GM23248 (cell line): ENCODE measurements at regions not wholly inside any gene's neighbourhood (a gene's known extent, or its start where the extent isn't known, plus 50 kb on each side); places are given as distances from the start of the nearest gene placed in this dataset.

Source experiments
- DNase-seq: peaks from one replicate; pipeline ENCODE4 v3.0.0-alpha.2; 2015
- H2AFZ ChIP-seq: fragments of 200-600 bp; sonication (generic); 2 replicates; pipeline ENCODE4 v1.6.1; 2016; ENCODE audit warnings: antibody characterized with exemption
- H3F3A ChIP-seq: fragments of 200-600 bp; sonication (generic); 2 replicates; pipeline ENCODE4 v1.6.1; 2016; ENCODE audit warnings: mild to moderate bottlenecking, antibody characterized with exemption, mixed run types; ENCODE audit not compliant: insufficient read depth
- H3K27ac ChIP-seq: fragments of 200-600 bp; sonication (generic); 2 replicates; pipeline ENCODE4 v1.5.1; 2016; ENCODE audit warnings: mild to moderate bottlenecking
- H3K27me3 ChIP-seq: fragments of 200-600 bp; sonication (generic); replicated peaks from 2 replicates; pipeline ENCODE4 v1.6.1; 2016; ENCODE audit warnings: mild to moderate bottlenecking; ENCODE audit not compliant: insufficient read depth
- H3K36me3 ChIP-seq: fragments of 200-600 bp; sonication (generic); 2 replicates; pipeline ENCODE4 v1.6.1; 2016; ENCODE audit warnings: low read depth, mild to moderate bottlenecking
- H3K4me1 ChIP-seq: fragments of 200-600 bp; sonication (generic); 2 replicates; pipeline ENCODE4 v1.6.1; 2016; ENCODE audit warnings: mild to moderate bottlenecking; ENCODE audit not compliant: insufficient read depth
- H3K4me2 ChIP-seq: fragments of 200-600 bp; sonication (generic); one replicate; pipeline ENCODE4 v1.6.1; 2016; ENCODE audit warnings: mild to moderate bottlenecking; ENCODE audit not compliant: unreplicated experiment
- H3K4me3 ChIP-seq: fragments of 200-600 bp; sonication (generic); 2 replicates; pipeline ENCODE4 v1.5.1; 2016; ENCODE audit warnings: mild to moderate bottlenecking
- H3K79me2 ChIP-seq: fragments of 200-600 bp; sonication (generic); 2 replicates; pipeline ENCODE4 v1.6.1; 2016; ENCODE audit warnings: mild to moderate bottlenecking; ENCODE audit not compliant: insufficient read depth
- H3K9ac ChIP-seq: fragments of 200-600 bp; sonication (generic); 2 replicates; pipeline ENCODE4 v1.6.1; 2016; ENCODE audit warnings: mild to moderate bottlenecking
- H3K9me2 ChIP-seq: fragments of 200-600 bp; sonication (generic); 2 replicates; pipeline ENCODE4 v1.6.1; 2016; ENCODE audit warnings: mixed run types, mild to moderate bottlenecking, moderate library complexity; ENCODE audit not compliant: insufficient read depth
- H3K9me3 ChIP-seq: fragments of 200-600 bp; sonication (generic); one replicate; pipeline ENCODE4 v1.6.1; 2017; ENCODE audit warnings: low read depth
- H4K20me1 ChIP-seq: fragments of 200-600 bp; sonication (generic); 2 replicates; pipeline ENCODE4 v1.6.0; 2016; ENCODE audit not compliant: insufficient read depth
- EZH2 ChIP-seq: fragments of 200-600 bp; sonication (generic); IDR thresholded peaks from 2 replicates; pipeline ENCODE4 v1.6.1; 2018; ENCODE audit warnings: antibody characterized with exemption, mild to moderate bottlenecking; ENCODE audit not compliant: insufficient read depth, poor library complexity, severe bottlenecking
- EZH2phosphoT487 ChIP-seq: fragments of 200-600 bp; sonication (generic); IDR thresholded peaks from 2 replicates; pipeline ENCODE4 v1.6.1; 2018; ENCODE audit warnings: antibody characterized with exemption, moderate library complexity, mild to moderate bottlenecking, low read depth; ENCODE audit not compliant: insufficient read depth
- WGBS, 2 experiments: methylation state at CpG; one replicate each; pipeline ENCODE4 v1.1.6; 2015 to 2017; ENCODE audit warnings: low lambda C conversion rate in 2 of 2, low coverage in 1 of 2; ENCODE audit errors: missing lambda C conversion rate in 2 of 2; 5-methylcytosine and 5-hydroxymethylcytosine counted together
- in situ Hi-C: fragments of 300-500 bp; cut with MboI; formaldehyde crosslinking; loops from 2 replicates; pipeline ENCODE4 v1.15.0; 2020

GRCh38 chr12:42794806-42795205 is 205.3 kb upstream of the PRICKLE1 start:
- Histone ChIP-seq H3K9me2 (no peaks in the 10 kb centered on the region), H3K9me3 (no peaks in the 10 kb centered on the region), H3K27me3 (no peaks in the 10 kb centered on the region), H3K79me2 (no peaks in the 10 kb centered on the region), H3K4me1 (peaks cover 44% of the 10 kb centered on the region), H3K27ac (no peak overlapping the region), H3K4me3 (no peak overlapping the region), H3K4me2 (peak overlapping the region; percentile 36), H4K20me1 (no peaks in the 10 kb centered on the region), H2AFZ (peak overlapping the region; percentile 68), H3K9ac (no peak overlapping the region), H3K36me3 (no peaks in the 10 kb centered on the region), H3F3A (peaks cover 31% of the 10 kb centered on the region)
- TF ChIP-seq EZH2phosphoT487 = no peak
- no peak for TF ChIP-seq EZH2
- in situ Hi-C loops = no loop called here
- WGBS, 2 experiments = 68% methylated on average over 2 of the region's 2 CpGs
- peak; percentile 75 for DNase-seq

- Histone ChIP-seq H4K20me1 (no peaks in the 10 kb centered on the region), H3K27ac (no peak overlapping the region), H3K4me3 (no peak overlapping the region), H3K4me2 (no peak overlapping the region), H3K9me3 (no peaks in the 10 kb centered on the region), H2AFZ (no peak overlapping the region), H3K9me2 (no peaks in the 10 kb centered on the region), H3K36me3 (no peaks in the 10 kb centered on the region), H3K27me3 (no peaks in the 10 kb centered on the region), H3K79me2 (no peaks in the 10 kb centered on the region), H3F3A (peaks cover 18% of the 10 kb centered on the region), H3K9ac (no peak overlapping the region), H3K4me1 (peaks cover 30% of the 10 kb centered on the region)
- in situ Hi-C loops = no loop called here
- WGBS, 2 experiments = 92 to 96% methylated on average over 1 of the region's 1 CpG
- DNase-seq = no peak
- no peak for TF ChIP-seq EZH2phosphoT487
- no peak for TF ChIP-seq EZH2
Observed at GRCh38 chr12:42793166-42793565, 203.6 kb upstream of the PRICKLE1 start.

GRCh38 chr12:42792265-42792664 is 202.7 kb upstream of the PRICKLE1 start:
- in situ Hi-C loops = no loop called here
- Histone ChIP-seq H3K9ac (no peak overlapping the region), H3K27me3 (no peaks in the 10 kb centered on the region), H3K9me2 (no peaks in the 10 kb centered on the region), H3K36me3 (no peaks in the 10 kb centered on the region), H3K27ac (no peak overlapping the region), H3K4me3 (no peak overlapping the region), H3K79me2 (no peaks in the 10 kb centered on the region), H3K9me3 (no peaks in the 10 kb centered on the region), H3K4me2 (no peak overlapping the region), H3F3A (peaks cover 21% of the 10 kb centered on the region), H3K4me1 (peaks cover 32% of the 10 kb centered on the region), H4K20me1 (no peaks in the 10 kb centered on the region), H2AFZ (no peak overlapping the region)
- no peak for TF ChIP-seq EZH2
- no peak for TF ChIP-seq EZH2phosphoT487
- no peak for DNase-seq

- H3K4me2 ChIP-seq = no peak overlapping the region
- DNase-seq = no peak
- no peaks in the 10 kb centered on the region for H3K79me2 ChIP-seq
- 99 to 100% methylated on average over 3 of the region's 3 CpGs for WGBS, 2 experiments
- H3F3A ChIP-seq = peaks cover 29% of the 10 kb centered on the region
- H3K9me2 ChIP-seq = no peaks in the 10 kb centered on the region
- no peaks in the 10 kb centered on the region for H3K36me3 ChIP-seq
- no peak overlapping the region for H3K27ac ChIP-seq
- in situ Hi-C loops = no loop called here
- peaks cover 41% of the 10 kb centered on the region for H3K4me1 ChIP-seq
- H3K9ac ChIP-seq = no peak overlapping the region
- H2AFZ ChIP-seq = no peak overlapping the region
- H3K4me3 ChIP-seq = no peak overlapping the region
- no peaks in the 10 kb centered on the region for H3K27me3 ChIP-seq
- no peak for TF ChIP-seq EZH2
- no peak for TF ChIP-seq EZH2phosphoT487
- no peaks in the 10 kb centered on the region for H3K9me3 ChIP-seq
- H4K20me1 ChIP-seq = no peaks in the 10 kb centered on the region
Observed at GRCh38 chr12:42791399-42791798, 201.9 kb upstream of the PRICKLE1 start.

GRCh38 chr12:42790761-42791151 is 201.2 kb upstream of the PRICKLE1 start:
- peak; percentile 53 for DNase-seq
- in situ Hi-C loops = no loop called here
- Histone ChIP-seq H3K79me2 (no peaks in the 10 kb centered on the region), H3K4me2 (peak overlapping the region; percentile 53), H3K4me1 (peaks cover 45% of the 10 kb centered on the region), H3K9me2 (no peaks in the 10 kb centered on the region), H3F3A (peaks cover 36% of the 10 kb centered on the region), H2AFZ (no peak overlapping the region), H3K36me3 (no peaks in the 10 kb centered on the region), H4K20me1 (no peaks in the 10 kb centered on the region), H3K4me3 (no peak overlapping the region), H3K27ac (no peak overlapping the region), H3K27me3 (no peaks in the 10 kb centered on the region), H3K9ac (no peak overlapping the region), H3K9me3 (no peaks in the 10 kb centered on the region)
- no peak for TF ChIP-seq EZH2
- TF ChIP-seq EZH2phosphoT487 = no peak
